GM18907 (cell line): ENCODE measurements at regions not wholly inside any gene's neighbourhood (a gene's known extent, or its start where the extent isn't known, plus 50 kb on each side); places are given as distances from the start of the nearest gene placed in this dataset.

Experiments used
- ATAC-seq: cut with Tn5 transposase; IDR thresholded peaks from one replicate; pipeline ENCODE4 v1.9.1; 2021; ENCODE audit warnings: mild to moderate bottlenecking, moderate library complexity; ENCODE audit not compliant: unreplicated experiment

GRCh38 chr4:180698550-180699195 lies 1544.5 kb upstream of the TENM3 start:
- ATAC-seq = no peak

GRCh38 chr4:180706766-180707165 lies 1536.4 kb upstream of the TENM3 start:
- ATAC-seq = no peak

- no peak for ATAC-seq
Measured at GRCh38 chr4:180710628-180711337, 1532.4 kb upstream of the TENM3 start.

GRCh38 chr4:180717451-180718033 lies 1525.7 kb upstream of the TENM3 start:
- ATAC-seq = no peak

- no peak for ATAC-seq
Measured at GRCh38 chr4:180721356-180721755, 1521.8 kb upstream of the TENM3 start.

- ATAC-seq = no peak
Measured at GRCh38 chr4:180726611-180727010, 1516.6 kb upstream of the TENM3 start.

- no peak for ATAC-seq
Measured at GRCh38 chr4:180727478-180727877, 1515.7 kb upstream of the TENM3 start.

- no peak for ATAC-seq
Measured at GRCh38 chr4:180734753-180735432, 1508.3 kb upstream of the TENM3 start.

GRCh38 chr4:180741703-180742102 lies 1501.5 kb upstream of the TENM3 start:
- no peak for ATAC-seq

- no peak for ATAC-seq
Measured at GRCh38 chr4:180745019-180745418, 1498.2 kb upstream of the TENM3 start.

GRCh38 chr4:180751009-180751408 lies 1492.2 kb upstream of the TENM3 start:
- ATAC-seq = no peak

GRCh38 chr4:180757927-180758326 lies 1485.3 kb upstream of the TENM3 start:
- no peak for ATAC-seq

- no peak for ATAC-seq
Measured at GRCh38 chr4:180766045-180766444, 1477.2 kb upstream of the TENM3 start.

- ATAC-seq = no peak
Measured at GRCh38 chr4:180766944-180767729, 1476.1 kb upstream of the TENM3 start.

- ATAC-seq = no peak
Measured at GRCh38 chr4:180768610-180769009, 1474.6 kb upstream of the TENM3 start.

- ATAC-seq = no peak
Measured at GRCh38 chr4:180769791-180770190, 1473.4 kb upstream of the TENM3 start.

GRCh38 chr4:180770265-180770664 lies 1472.9 kb upstream of the TENM3 start:
- no peak for ATAC-seq

GRCh38 chr4:180784940-180785339 lies 1458.3 kb upstream of the TENM3 start:
- no peak for ATAC-seq

GRCh38 chr4:180788729-180789128 lies 1454.5 kb upstream of the TENM3 start:
- ATAC-seq = no peak

GRCh38 chr4:180789929-180790328 lies 1453.3 kb upstream of the TENM3 start:
- no peak for ATAC-seq

- no peak for ATAC-seq
Measured at GRCh38 chr4:180790471-180790870, 1452.7 kb upstream of the TENM3 start.
